HCT116 (cell line): ENCODE measurements at regions not wholly inside any gene's neighbourhood (a gene's known extent, or its start where the extent isn't known, plus 50 kb on each side); places are given as distances from the start of the nearest gene placed in this dataset.

Experiments used
- ATF3 ChIP-seq: IDR thresholded peaks from 2 replicates; pipeline ENCODE4 v1.6.1; 2012
- CTCF ChIP-seq, 3 experiments: fragments of 200-600 bp in 1 of 3; sonication (generic) in 1 of 3; IDR thresholded peaks in 2 of 3; conservative IDR thresholded peaks in 1 of 3; 2 replicates each; pipeline ENCODE4 v1.5.1; 2012 to 2017; ENCODE audit warnings: low read depth in 2 of 3, low read length in 2 of 3, antibody characterized with exemption in 1 of 3, borderline replicate concordance in 1 of 3, control low read depth in 1 of 3, mild to moderate bottlenecking in 1 of 3, mixed read lengths in 1 of 3, mixed run types in 1 of 3, moderate library complexity in 1 of 3; ENCODE audit not compliant: insufficient read depth in 1 of 3
- EGR1 ChIP-seq: IDR thresholded peaks from 2 replicates; pipeline ENCODE4 v1.6.1; 2012; ENCODE audit warnings: low read depth
- EZH2 ChIP-seq: fragments of 200-600 bp; sonication (generic); IDR thresholded peaks from 2 replicates; pipeline ENCODE4 v1.6.1; 2017; ENCODE audit warnings: antibody characterized with exemption, mixed run types
- EZH2phosphoT487 ChIP-seq: fragments of 200-600 bp; IDR thresholded peaks from 2 replicates; pipeline ENCODE4 v1.6.1; 2018; ENCODE audit warnings: antibody characterized with exemption, borderline replicate concordance
- FOSL1 ChIP-seq: IDR thresholded peaks from 2 replicates; pipeline ENCODE4 v1.6.1; 2012; ENCODE audit warnings: low read depth
- JUND ChIP-seq: IDR thresholded peaks from 2 replicates; pipeline ENCODE4 v1.6.1; 2012
- POLR2A ChIP-seq: IDR thresholded peaks from 2 replicates; pipeline ENCODE4 v1.7.0; 2011; ENCODE audit warnings: borderline replicate concordance; ENCODE audit not compliant: insufficient read depth, insufficient read length; ENCODE audit errors: extremely low read depth
- POLR2AphosphoS5 ChIP-seq: IDR thresholded peaks from 2 replicates; pipeline ENCODE4 v1.6.1; 2011; ENCODE audit warnings: mild to moderate bottlenecking, low read depth, low read length, moderate library complexity
- RAD21 ChIP-seq: IDR thresholded peaks from 2 replicates; pipeline ENCODE4 v1.6.1; 2012; ENCODE audit warnings: low read depth, mild to moderate bottlenecking
- REST ChIP-seq: IDR thresholded peaks from 2 replicates; pipeline ENCODE4 v1.6.1; 2012; ENCODE audit warnings: low read depth
- YY1 ChIP-seq: IDR thresholded peaks from 2 replicates; pipeline ENCODE4 v1.6.1; 2011; ENCODE audit warnings: low read length, low read depth, moderate library complexity, mild to moderate bottlenecking; ENCODE audit not compliant: insufficient replicate concordance; ENCODE audit errors: extremely low read depth
- ZFX ChIP-seq: fragments of 450-650 bp; IDR thresholded peaks from 2 replicates; pipeline ENCODE4 v1.6.1; 2017
- ZNF274 ChIP-seq: fragments of 200-500 bp; sonication (Bioruptor generic); IDR thresholded peaks from 2 replicates; pipeline ENCODE4 v1.6.1; 2014; ENCODE audit warnings: mild to moderate bottlenecking, low read depth, low read length, inconsistent platforms

DNA sequence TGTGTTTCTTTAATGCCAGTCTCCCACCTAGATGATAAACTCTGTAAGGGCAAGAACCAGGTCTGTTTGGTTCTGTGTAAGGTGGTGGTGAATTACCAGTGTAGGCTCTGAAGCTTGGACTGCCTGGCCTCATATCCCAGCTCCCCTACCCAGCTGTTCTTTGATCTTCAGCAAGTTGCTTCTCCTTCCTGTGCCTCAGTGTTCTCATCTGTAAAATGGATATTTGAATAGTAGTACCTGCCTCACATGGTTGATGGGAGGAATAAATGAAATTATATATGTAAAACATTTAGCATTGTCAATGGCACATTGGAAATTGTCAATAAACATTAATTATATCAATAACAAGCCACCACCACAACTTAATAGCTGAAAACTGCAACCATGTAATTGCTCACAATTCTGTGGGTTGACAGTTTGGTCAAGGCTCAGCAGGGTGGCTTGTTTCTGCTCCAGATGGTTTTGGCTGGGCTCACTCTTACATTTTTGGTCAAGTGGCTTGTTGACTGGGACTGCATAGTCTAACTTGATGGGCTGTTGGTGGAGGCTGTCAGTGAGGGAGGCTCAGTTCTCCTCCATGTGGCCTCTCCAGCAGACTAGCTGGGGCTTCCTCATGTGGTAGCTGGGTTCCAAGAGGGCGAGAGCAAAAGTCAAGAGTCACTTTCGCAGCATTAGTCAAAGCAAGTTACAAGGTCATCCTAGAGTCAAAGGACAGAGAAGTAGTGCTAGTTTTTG lies 84.5 kb upstream of the DUSP5 start:
- TF ChIP-seq REST (no peak), YY1 (no peak), JUND (no peak), RAD21 (no peak), POLR2A (no peak), EGR1 (no peak), CTCF (IDR thresholded peaks at IDR 0.05 in 2 of 3, conservative IDR thresholded peaks at IDR 0.05 in 1 of 3; ENCODE audit: borderline replicate concordance in 1 of 3, insufficient read depth in 1 of 3, low read depth in 2 of 3, low read length in 2 of 3) (no peak), FOSL1 (no peak), POLR2AphosphoS5 (peak; percentile 9; the same call in 1 of the 2 replicates), ZNF274 (no peak), EZH2 (no peak), ATF3 (no peak), ZFX (no peak; the same call in 1 of the 2 replicates), EZH2phosphoT487 (no peak)
